MCF 10A (cell line): ENCODE measurements at regions not wholly inside any gene's neighbourhood (a gene's known extent, or its start where the extent isn't known, plus 50 kb on each side); places are given as distances from the start of the nearest gene placed in this dataset.
"Not testable (repeated sequence)": the region's sequence is repeated elsewhere in the genome, so short reads cannot be mapped to it uniquely, and the experiment has no call there.

Experiments used
- BruUV-seq: library from RNA; stranded (reverse); fragments of 400-500 nt; replicated peaks from 2 replicates; lab custom pipeline; 2021; lab: Mats Ljungman, UMichigan
- CTCF ChIA-PET: fragments of 300-600 bp; sonication (Branson Sonifier 250); formaldehyde crosslinking; extraction: SDS; loops from one replicate; lab custom pipeline; 2021; ENCODE audit warnings: antibody characterized with exemption, inconsistent platforms; lab: Yijun Ruan, JAX
- POLR2A ChIA-PET: fragments of 300-600, 350-650 bp; sonication (Branson Sonifier 250); formaldehyde crosslinking; extraction: SDS; loops from one replicate; lab custom pipeline; 2020; ENCODE audit warnings: antibody characterized with exemption, inconsistent platforms; lab: Yijun Ruan, JAX
- DNase-seq: peaks from one replicate; pipeline ENCODE4 v3.0.0-alpha.2; 2018; ENCODE audit not compliant: unreplicated experiment
- H3K27ac Mint-ChIP-seq: one replicate; pipeline ENCODE4 v1.8.0; 2022; ENCODE audit warnings: mild to moderate bottlenecking, low read depth, mixed read lengths; ENCODE audit not compliant: unreplicated experiment
- H3K27me3 Mint-ChIP-seq: one replicate; pipeline ENCODE4 v1.8.0; 2022; ENCODE audit warnings: mixed read lengths; ENCODE audit not compliant: insufficient read depth, unreplicated experiment
- H3K36me3 Mint-ChIP-seq: one replicate; pipeline ENCODE4 v1.8.0; 2022; ENCODE audit warnings: mild to moderate bottlenecking, moderate library complexity, mixed read lengths; ENCODE audit not compliant: insufficient read depth, unreplicated experiment
- H3K4me1 Mint-ChIP-seq: one replicate; pipeline ENCODE4 v1.8.0; 2022; ENCODE audit warnings: mixed read lengths; ENCODE audit not compliant: insufficient read depth, unreplicated experiment
- H3K4me3 Mint-ChIP-seq: one replicate; pipeline ENCODE4 v1.8.0; 2022; ENCODE audit warnings: mild to moderate bottlenecking, moderate library complexity, mixed read lengths; ENCODE audit not compliant: unreplicated experiment
- H3K9me3 Mint-ChIP-seq: one replicate; pipeline ENCODE4 v1.8.0; 2022; ENCODE audit warnings: mixed read lengths; ENCODE audit not compliant: unreplicated experiment
- intact Hi-C: fragments of 100-400 bp; cut with micrococcal nuclease; formaldehyde crosslinking; loops from 2 replicates; pipeline ENCODE4 v1.14.1; 2022
- TF ChIP-seq, protein P1 (sequence below): fragments of 200-600 bp; IDR thresholded peaks from one replicate; pipeline ENCODE4 v1.8.0; 2022; ENCODE audit warnings: antibody characterized with exemption, mild to moderate bottlenecking; ENCODE audit not compliant: unreplicated experiment

DNA sequence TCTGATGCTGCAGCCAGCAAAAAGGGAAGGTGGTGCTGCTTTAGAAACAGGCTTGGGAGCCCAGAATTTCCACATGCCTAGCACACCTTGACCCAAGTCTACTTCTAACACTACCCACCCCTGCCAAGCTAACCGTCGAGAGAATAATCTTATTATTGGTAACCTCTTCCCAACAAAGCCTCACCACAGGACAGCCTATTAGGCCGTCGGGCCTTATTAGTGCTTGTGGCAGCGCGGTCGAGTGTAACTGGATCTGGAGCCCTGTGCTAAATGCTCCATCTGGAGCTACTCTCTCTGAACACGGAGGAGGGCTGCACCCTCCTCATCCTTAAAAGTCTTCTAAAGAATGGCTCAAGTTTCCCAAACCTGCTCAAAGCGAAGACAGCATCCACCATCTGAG lies 165.5 kb upstream of the NFIA start:
- CTCF ChIA-PET: no interaction called here
- TF ChIP-seq, protein P1, sequence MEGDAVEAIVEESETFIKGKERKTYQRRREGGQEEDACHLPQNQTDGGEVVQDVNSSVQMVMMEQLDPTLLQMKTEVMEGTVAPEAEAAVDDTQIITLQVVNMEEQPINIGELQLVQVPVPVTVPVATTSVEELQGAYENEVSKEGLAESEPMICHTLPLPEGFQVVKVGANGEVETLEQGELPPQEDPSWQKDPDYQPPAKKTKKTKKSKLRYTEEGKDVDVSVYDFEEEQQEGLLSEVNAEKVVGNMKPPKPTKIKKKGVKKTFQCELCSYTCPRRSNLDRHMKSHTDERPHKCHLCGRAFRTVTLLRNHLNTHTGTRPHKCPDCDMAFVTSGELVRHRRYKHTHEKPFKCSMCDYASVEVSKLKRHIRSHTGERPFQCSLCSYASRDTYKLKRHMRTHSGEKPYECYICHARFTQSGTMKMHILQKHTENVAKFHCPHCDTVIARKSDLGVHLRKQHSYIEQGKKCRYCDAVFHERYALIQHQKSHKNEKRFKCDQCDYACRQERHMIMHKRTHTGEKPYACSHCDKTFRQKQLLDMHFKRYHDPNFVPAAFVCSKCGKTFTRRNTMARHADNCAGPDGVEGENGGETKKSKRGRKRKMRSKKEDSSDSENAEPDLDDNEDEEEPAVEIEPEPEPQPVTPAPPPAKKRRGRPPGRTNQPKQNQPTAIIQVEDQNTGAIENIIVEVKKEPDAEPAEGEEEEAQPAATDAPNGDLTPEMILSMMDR: no peak

GRCh38 chr1:60916199-60916598 lies 166.2 kb upstream of the NFIA start:
- Mint-ChIP-seq H3K4me3 (no peak overlapping the region), H3K27ac (no peak overlapping the region), H3K27me3 (no peaks in the 10 kb centered on the region), H3K4me1 (peaks cover 5% of the 10 kb centered on the region), H3K36me3 (no peaks in the 10 kb centered on the region), H3K9me3 (no peaks in the 10 kb centered on the region)
- CTCF ChIA-PET: interaction anchor here (1.5 kb wide), 1 partner anchor 67 kb away, joined by 3 read pairs; no protein-coding TSS in a partner anchor
- intact Hi-C loops: no loop called here
- DNase-seq: no peak
- POLR2A ChIA-PET: no interaction called here
- BruUV-seq: no TSS peak
- TF ChIP-seq, protein P1: no peak

More for the DNA sequence above, 165.5 kb upstream of the NFIA start:
- Mint-ChIP-seq H3K9me3 (no peaks in the 10 kb centered on the region), H3K4me1 (peaks cover 5% of the 10 kb centered on the region), H3K27ac (no peak overlapping the region), H3K36me3 (no peaks in the 10 kb centered on the region), H3K4me3 (no peak overlapping the region), H3K27me3 (no peaks in the 10 kb centered on the region)
- no TSS peak for BruUV-seq
- no peak for DNase-seq
- POLR2A ChIA-PET: no interaction called here
- intact Hi-C loops: no loop called here

DNA sequence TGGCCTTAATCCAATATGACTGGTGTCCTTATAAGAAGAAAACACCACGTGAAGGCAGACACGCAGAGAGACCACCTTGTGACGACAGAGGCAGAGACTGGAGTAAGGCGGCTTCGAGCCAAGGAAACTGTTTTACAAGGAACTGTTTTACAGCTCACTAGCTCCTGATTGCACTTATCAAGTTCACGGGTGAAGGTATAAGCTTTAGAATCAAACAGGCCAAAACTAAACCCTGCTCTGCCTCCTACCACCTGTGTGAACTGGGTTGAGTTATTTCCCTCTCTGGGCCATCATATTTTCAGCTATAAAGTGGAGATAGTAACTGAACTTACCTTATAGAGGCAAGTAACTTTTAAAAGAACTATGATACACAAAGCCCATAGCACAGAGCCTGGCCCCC lies 166.9 kb upstream of the NFIA start:
- ChIA-PET POLR2A (no interaction called here), CTCF (interaction anchor here (0.6 to 1.5 kb wide), 2 partner anchors 14 to 67 kb away, joined by 3 read pairs; no protein-coding TSS in a partner anchor)
- no peak for DNase-seq
- no peak overlapping the region for H3K27ac Mint-ChIP-seq
- intact Hi-C loops: no loop called here
- peaks cover 5% of the 10 kb centered on the region for H3K4me1 Mint-ChIP-seq
- no TSS peak for BruUV-seq
- TF ChIP-seq, protein P1: no peak
- no peaks in the 10 kb centered on the region for H3K36me3 Mint-ChIP-seq
- no peak overlapping the region for H3K4me3 Mint-ChIP-seq
- H3K9me3 Mint-ChIP-seq: no peaks in the 10 kb centered on the region
- no peaks in the 10 kb centered on the region for H3K27me3 Mint-ChIP-seq

- no TSS peak for BruUV-seq
- DNase-seq: no peak
- H3K9me3 Mint-ChIP-seq: no peaks in the 10 kb centered on the region
Measured at GRCh38 chr1:60914982-60915381, 167.4 kb upstream of the NFIA start.

GRCh38 chr1:60913708-60914107 lies 168.7 kb upstream of the NFIA start:
- DNase-seq, H3K9me3 Mint-ChIP-seq, CTCF ChIA-PET, H3K36me3 Mint-ChIP-seq, BruUV-seq, H3K4me1 Mint-ChIP-seq, H3K4me3 Mint-ChIP-seq, H3K27me3 Mint-ChIP-seq, intact Hi-C loops, H3K27ac Mint-ChIP-seq: not testable (repeated sequence)
- POLR2A ChIA-PET: interaction anchor here (0.7 kb wide), 1 partner anchor 17 kb away, joined by 3 read pairs; no protein-coding TSS in a partner anchor

More at GRCh38 chr1:60914982-60915381, 167.4 kb upstream of the NFIA start:
- POLR2A ChIA-PET: no interaction called here
- H3K27ac Mint-ChIP-seq: no peak overlapping the region
- H3K36me3 Mint-ChIP-seq: no peaks in the 10 kb centered on the region
- intact Hi-C loops: no loop called here
- peaks cover 5% of the 10 kb centered on the region for H3K4me1 Mint-ChIP-seq
- TF ChIP-seq, protein P1: no peak
- CTCF ChIA-PET: no interaction called here
- H3K27me3 Mint-ChIP-seq: no peaks in the 10 kb centered on the region
- H3K4me3 Mint-ChIP-seq: no peak overlapping the region
